NCI-H2081 (cell line): ENCODE measurements at regions not wholly inside any gene's neighbourhood (a gene's known extent, or its start where the extent isn't known, plus 50 kb on each side); places are given as distances from the start of the nearest gene placed in this dataset.

ENCODE experiments used
- DNase-seq, 2 experiments: peaks; one replicate each; lab custom pipeline; 2025; lab: John Stamatoyannopoulos, UW

- no peak for DNase-seq
These were observed 322.1 kb upstream of the ATP2B1 start for GRCh38 chr12:90030726-90031125.

DNA sequence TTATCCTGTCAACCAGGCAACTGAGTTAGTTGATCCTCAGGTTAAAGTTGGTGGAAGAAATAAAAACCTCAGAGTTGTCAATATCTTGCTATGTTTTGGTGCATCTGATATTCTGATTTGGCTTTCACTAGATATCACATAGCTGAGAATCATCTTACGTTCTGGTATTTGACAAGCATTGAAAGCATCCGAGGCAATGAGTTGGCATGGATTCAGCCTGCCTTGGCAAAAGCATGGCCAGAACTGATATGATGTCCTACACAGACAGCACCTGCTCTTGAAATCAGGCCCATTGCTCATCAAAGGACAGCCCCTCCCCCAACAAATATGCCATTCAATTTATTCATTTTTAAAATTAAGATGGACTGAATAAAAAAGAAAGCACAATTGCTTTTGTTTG, 320.7 kb upstream of the ATP2B1 start:
- no peak for DNase-seq

GRCh38 chr12:90028635-90029051, 320.0 kb upstream of the ATP2B1 start:
- peak in 1 of 2 experiments; percentile 4 for DNase-seq

- no peak for DNase-seq
These were observed 319.4 kb upstream of the ATP2B1 start for GRCh38 chr12:90027889-90028634.

DNA sequence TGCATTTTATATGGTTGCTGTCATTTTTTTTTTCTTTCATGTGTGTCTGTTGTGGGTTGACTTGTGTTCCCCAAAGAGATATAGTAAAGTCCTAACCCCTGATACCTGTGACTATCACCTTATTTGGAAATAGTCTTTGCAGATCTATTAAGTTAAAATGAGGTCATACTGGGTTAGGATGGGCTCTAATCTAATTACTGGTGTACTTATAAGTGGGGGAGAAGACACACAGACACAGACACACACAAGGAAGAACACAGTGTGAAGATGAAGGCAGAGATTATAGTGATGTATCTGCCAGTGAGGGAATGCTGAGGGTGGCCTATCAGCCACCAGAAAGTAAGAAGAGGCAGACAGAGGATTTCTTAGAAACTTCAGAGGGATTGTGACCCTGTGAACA, 318.4 kb upstream of the ATP2B1 start:
- no peak for DNase-seq

DNA sequence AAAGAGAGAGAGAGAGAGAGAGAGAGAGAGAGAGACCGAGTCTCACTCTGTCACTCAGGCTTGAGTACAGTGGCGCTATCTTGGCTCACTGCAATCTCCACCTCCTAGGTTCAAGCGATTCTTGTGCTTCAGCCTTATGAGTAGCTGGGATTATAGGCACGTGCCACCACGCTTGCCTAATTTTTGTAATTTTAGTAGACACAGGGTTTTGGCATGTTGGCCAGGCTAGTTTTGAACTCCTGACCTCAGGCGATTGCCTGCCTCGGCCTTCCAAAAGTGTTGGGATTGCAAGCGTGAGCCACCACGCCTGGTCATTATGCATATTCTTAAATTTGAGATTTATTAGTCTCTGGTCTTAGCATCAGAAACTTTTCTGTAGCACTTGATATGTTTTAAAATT, 317.9 kb upstream of the ATP2B1 start:
- no peak for DNase-seq

GRCh38 chr12:90024262-90024661, 315.6 kb upstream of the ATP2B1 start:
- no peak for DNase-seq

DNA sequence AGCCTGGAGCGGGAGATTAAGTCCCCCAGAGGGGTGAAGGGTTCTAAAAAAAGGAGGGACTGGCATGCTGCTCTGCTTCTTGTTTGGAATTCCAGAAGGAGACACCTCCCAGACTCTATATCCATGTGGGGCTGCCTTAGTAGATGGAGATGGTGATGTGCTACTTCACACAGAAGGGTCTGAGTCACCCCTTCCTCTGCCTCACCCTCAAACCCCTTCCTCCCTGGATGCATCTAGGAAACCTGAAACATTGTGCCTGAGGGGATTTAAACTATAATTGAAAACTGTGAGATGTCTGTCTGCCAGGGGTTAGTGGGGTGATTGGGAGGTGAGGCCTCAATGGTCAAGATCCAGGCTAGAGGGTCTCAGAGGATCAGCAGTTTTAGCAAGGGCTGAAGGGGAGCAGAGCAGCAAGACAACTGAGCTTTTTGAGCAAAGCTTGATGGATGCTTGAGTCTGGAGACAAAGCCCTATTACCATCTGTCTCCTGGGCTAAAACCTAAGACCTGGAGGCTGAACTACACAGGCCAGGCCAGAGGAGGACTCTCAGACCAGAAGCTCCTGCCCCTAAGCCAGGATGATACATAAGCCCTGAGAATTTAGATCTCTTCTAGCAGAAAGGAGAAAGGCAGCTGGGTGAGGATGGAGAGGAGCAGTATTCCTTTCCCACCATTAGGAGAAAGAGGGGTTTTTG, 314.7 kb upstream of the ATP2B1 start:
- no peak for DNase-seq

DNA sequence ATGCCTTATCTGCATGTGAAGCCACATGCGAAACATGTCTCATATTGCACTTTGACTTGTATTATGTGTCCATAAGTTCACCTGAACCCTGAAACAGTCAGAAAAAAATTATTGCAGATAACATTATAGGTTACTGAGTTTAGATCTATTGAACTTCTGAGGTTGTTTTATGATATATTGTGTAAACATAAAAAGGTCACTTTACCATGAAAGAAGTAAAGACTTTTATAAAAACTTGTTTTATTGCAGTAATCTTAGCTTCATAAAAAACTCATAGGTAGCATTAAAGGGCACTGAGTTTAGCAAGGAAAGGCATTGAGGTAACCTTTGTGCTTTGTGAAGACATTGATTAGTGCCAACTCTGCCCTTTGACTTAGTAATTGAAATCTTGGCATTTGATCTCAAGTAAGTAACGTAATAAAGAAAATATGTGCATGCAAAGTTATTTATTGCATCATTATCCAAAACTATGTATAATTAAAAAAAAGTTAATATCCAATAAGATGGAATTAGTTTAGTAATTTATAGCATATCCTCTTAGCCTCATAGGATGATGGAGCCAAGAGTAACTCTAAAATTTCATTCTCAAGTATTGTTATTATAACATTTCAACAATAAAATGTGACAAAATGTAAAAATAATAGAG, 313.3 kb upstream of the ATP2B1 start:
- no peak for DNase-seq

GRCh38 chr12:90020881-90021280, 312.2 kb upstream of the ATP2B1 start:
- DNase-seq = no peak

GRCh38 chr12:90020436-90020835, 311.8 kb upstream of the ATP2B1 start:
- no peak for DNase-seq

DNA sequence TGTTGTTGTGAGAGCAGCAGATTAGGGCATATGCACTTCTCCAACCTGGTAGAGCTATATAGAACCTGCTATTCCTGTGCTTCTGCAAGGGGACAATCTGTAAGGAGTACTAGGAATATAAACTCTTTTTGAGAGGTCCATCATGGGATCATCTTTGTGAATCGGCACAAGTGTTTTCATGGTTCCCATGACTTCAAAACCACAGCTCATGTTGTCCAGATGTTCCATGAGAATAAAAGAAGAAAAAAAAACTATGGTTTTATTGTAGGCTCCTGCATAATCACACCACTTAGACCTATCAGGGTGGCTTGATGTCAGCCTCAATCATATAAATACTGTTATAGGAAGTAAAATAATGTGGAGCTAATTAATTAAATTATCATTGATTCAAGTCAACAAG, 311.4 kb upstream of the ATP2B1 start:
- DNase-seq = no peak

- no peak for DNase-seq
These were observed 308.7 kb upstream of the ATP2B1 start for GRCh38 chr12:90017316-90017715.

GRCh38 chr12:90015228-90015627, 306.6 kb upstream of the ATP2B1 start:
- no peak for DNase-seq

DNA sequence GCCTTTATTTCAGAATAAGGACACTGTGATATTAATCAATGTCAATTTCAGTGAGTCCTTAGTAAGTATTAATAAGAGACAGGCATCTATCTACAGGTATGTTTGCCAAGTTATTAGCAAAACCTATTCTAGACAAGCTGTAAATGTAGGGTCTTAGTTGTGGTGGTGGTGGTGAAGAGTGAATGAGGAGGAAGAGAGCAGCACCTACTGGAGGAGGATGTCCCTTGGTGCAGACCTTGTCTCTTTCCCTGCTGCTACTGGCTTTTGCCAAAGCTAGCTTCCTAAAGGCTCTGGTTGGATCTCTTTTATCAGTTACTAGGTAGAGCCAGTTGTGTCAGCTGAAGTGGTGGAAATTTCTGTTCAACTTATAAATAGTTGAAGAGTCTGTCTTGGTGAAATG, 304.8 kb upstream of the ATP2B1 start:
- DNase-seq = no peak

GRCh38 chr12:90010089-90010488, 301.5 kb upstream of the ATP2B1 start:
- DNase-seq = no peak

GRCh38 chr12:90008277-90008676, 299.6 kb upstream of the ATP2B1 start:
- no peak for DNase-seq

GRCh38 chr12:90004319-90005074, 295.9 kb upstream of the ATP2B1 start:
- DNase-seq = no peak

DNA sequence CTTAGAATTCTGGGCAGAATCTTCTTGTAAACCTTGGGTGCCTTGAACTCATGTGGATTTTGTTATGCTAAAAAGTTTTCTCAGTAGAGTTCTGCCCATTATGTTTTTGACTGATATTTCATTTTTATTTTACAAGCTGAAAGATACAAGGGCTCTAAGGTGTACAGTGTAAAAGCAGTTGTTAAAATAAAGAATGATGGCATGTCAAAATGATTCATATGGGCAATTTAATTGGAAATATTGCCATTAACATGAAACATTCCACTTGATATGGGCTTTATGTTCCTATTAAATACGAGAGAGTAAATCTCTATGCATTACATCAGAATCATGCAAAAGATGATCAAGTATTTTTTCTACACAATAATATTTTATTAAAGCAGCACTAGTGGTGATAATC, 295.1 kb upstream of the ATP2B1 start:
- DNase-seq = no peak

DNA sequence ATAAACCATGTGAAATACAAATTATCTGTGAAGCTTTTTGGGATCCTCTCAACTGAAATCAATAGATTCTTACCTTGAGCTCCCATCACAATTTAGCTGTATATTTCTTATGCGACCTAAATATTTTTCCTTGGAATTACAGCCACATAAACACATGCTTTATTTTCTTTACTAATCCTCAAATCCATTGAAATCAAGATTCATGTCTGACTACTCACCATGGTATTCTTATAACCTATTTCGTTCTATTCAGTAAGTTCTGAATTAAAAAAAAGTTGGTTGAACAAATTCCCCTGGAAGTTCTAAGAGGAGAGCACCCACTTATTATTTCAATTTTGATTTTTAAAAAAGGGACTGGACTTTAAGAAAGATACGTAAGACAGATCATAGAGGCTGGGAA, 292.1 kb upstream of the ATP2B1 start:
- no peak for DNase-seq

DNA sequence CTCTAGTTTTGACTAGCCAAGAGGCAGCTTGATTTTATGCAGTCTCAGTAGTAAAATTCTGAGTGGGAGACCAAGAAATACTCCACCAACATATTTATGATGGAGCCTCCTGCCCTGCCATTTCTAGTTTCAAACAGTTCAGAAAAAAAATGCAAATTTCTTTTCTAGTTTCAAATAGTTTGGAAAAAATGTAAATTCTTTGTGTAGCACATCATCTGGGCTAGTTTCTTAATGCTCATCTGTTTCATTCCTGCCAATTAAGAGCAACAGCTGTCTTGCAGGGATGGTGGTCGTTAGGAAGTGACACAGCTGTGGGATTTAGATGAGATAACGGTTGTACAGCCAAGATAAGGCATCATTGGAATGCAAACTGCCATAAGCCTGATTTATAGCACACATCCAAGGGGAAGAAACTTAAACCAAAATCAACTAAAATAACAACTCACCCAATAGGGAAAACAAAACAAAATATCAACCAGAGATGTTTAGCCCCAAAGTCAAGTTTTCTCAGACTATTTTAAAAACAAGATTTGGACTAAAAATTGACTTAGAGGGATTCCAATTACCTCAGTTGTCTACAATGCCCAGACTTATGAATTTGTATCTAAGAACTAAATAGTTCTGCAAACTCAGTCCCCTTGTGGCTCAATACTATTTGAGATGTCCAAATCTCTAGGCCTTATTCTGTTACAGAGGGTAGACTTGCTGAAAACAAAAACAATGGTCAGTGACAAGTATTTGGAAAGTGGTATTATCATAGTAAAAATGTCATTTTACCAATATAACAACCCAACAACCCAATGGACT, 291.3 kb upstream of the ATP2B1 start:
- DNase-seq = no peak

- DNase-seq = no peak
These were observed 287.2 kb upstream of the ATP2B1 start for GRCh38 chr12:89995870-89996269.
